ENCODE measurements at regions not wholly inside any gene's neighbourhood (a gene's known extent, or its start where the extent isn't known, plus 50 kb on each side); places are given as distances from the start of the nearest gene placed in this dataset.

DNA sequence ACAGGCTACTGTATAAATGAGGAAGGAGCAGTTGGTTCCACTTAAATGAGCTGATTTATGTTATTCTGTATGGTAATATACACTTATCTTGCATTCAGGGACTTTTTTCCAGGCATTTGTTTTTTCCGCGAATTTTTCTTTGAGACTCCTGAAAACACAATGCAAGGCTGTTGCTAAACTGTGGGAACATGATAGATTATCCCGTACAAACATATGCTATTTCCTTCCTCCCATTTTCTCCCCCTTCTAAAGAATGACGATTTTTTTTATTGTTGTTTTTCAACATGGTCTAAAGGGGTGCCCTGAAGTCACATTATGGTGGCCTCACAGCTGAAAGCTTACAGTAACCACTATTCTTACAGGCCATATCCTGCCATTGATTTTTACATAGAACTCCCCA, 523.9 kb upstream of the NRP1 start:
- TF ChIP-seq, protein P1, sequence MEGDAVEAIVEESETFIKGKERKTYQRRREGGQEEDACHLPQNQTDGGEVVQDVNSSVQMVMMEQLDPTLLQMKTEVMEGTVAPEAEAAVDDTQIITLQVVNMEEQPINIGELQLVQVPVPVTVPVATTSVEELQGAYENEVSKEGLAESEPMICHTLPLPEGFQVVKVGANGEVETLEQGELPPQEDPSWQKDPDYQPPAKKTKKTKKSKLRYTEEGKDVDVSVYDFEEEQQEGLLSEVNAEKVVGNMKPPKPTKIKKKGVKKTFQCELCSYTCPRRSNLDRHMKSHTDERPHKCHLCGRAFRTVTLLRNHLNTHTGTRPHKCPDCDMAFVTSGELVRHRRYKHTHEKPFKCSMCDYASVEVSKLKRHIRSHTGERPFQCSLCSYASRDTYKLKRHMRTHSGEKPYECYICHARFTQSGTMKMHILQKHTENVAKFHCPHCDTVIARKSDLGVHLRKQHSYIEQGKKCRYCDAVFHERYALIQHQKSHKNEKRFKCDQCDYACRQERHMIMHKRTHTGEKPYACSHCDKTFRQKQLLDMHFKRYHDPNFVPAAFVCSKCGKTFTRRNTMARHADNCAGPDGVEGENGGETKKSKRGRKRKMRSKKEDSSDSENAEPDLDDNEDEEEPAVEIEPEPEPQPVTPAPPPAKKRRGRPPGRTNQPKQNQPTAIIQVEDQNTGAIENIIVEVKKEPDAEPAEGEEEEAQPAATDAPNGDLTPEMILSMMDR (IDR thresholded peaks at IDR 0.05) = no peak
- TF ChIP-seq POLR2AphosphoS5 (IDR thresholded peaks at IDR 0.05; ENCODE audit: insufficient read depth in 1 of 2, low read depth in 1 of 2) = no peak
- no peak for TF ChIP-seq POLR2A (IDR thresholded peaks at IDR 0.05)
